G401.6 (cell line): ENCODE measurements at regions not wholly inside any gene's neighbourhood (a gene's known extent, or its start where the extent isn't known, plus 50 kb on each side); places are given as distances from the start of the nearest gene placed in this dataset.

Experiments used
- FAIRE-seq: peaks from 2 replicates; lab custom pipeline; 2012; peaks lifted over from hg19 to GRCh38; lab: Jason Lieb, UNC

DNA sequence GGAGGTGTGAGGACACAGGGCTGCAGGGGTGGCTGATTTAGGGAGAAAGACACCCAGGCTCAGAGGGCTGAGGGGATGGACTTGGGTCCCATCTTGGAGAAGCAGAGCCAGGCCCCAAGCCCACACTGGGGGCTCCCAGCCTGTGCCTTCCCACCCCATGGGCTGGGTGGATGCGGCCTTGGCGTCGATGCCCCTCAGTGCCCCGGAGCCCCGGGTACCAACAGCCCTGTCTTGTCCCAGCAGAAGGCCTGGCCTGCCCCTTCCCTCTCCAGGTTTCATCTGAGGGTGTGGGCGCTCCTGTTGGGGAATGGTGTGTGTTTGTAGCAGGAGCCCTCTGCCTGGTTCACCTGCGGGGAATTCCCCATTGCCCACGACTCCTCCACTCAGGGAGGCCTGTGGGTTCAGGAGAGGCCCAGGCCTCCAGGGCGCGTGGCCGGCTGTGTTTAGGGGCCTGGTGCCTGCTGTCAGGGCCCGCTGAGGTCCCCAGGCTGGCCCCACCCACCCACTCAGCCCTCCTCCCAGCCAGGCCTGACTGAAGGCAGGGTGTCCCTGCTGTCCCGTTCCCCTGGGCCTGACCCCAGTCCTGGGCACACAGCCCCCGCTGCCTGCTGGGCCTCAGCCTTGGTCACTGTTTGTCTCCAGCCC is 51.1 kb upstream of the BEGAIN start:
- FAIRE-seq, result no peak

DNA sequence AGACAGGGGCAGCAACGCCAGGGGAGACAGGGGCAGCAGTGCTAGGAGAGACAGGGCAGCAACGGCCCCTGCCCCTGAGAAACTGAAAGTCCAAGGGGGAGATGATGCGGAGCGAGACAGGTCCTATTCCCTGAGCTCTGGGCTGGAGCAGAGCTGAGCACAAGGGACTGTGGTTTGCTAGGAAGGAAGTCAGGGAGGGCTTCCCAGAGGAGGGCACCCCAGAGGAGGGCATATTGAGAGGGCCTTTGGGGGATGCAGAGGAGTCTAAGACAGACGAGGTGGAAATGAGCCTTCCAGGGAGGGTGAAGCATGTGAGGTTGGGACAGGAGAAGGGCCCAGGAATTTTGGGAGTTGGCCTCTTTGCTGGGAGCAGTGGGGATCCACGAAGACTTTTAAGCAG is 52.1 kb upstream of the BEGAIN start:
- FAIRE-seq, result no peak

DNA sequence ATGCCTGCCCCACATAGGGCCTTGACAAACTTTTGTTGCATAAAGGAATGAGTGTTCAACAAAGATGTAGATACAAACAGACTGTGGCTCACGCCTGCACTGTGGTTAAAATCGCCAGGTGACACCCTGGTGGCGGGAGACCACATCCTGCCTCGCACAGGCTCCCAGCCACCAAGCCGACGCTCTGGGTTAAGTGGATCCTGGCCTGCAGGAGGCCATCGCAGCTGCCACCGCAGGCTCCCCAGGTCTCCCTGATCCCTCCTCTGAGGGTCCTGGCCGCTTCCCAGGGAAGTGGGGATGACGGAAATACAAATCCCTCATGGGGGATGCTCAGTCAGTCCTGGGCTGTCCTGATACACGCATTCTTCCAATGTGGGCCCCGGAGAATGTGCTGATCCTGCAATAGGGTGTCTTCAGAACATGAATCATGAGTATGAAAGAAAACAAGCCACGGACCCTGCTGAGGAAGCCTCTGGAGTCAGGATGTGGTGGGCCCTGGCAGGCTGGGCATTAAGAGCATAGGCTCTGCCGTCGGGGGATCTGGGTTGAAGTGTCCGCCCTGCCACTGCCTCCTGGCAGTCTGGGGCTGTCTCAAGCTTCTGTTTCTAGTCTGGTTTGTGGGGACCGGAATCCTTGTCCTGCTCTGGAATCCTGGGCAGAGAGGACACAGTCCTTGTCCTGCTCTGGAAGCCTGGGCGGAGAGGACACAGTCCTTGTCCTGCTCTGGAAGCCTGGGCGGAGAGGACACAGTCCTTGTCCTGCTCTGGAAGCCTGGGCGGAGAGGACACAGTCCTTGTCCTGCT is 53.5 kb upstream of the BEGAIN start:
- FAIRE-seq, result no peak

DNA sequence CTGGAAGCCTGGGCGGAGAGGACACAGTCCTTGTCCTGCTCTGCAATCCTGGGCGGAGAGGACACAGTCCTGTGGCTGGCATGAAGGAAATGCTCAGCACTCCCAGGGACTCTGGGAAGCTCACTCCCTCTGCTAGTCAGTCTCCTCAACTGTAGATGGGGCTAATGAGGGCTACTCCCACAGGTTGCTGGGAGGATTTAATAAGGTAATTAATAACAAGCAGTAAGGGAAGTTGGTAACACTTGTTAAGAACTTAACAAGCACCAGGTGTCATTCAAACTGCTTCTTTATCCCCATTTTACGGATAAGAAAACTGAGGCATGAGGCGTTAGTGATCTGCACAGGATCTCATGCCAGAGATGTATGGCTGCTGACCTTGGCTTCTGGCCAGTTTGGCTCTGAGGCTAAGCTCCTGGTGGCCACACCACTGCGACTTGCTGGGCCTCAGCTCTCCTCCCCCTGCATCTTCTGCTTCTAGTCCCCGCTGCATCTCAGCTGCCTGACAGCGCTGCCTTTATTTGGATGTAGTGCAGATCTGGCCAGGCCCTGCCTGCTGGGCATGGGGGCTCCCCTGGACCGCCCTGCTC is 54.1 kb upstream of the BEGAIN start:
- no peak for FAIRE-seq

DNA sequence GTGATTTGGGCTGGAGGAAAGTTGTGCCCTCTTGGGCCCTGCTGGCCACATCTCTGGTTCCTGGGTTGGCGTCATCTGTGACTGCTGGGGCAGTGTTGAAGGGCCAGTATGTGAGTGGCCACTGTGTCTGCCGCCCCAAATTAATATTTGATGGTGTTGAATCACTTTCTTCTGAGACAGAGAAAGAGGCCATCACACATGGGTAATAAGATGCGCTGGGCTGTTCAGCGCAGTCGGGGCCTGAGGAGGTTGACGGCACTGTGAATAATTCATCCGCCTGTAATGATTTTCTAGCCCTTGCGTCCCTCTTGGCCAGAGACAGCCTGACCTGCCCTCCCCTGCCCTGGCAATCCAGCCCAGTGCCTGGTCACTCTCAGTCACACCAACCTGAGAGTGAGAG is 56.2 kb upstream of the BEGAIN start:
- FAIRE-seq, result no peak

DNA sequence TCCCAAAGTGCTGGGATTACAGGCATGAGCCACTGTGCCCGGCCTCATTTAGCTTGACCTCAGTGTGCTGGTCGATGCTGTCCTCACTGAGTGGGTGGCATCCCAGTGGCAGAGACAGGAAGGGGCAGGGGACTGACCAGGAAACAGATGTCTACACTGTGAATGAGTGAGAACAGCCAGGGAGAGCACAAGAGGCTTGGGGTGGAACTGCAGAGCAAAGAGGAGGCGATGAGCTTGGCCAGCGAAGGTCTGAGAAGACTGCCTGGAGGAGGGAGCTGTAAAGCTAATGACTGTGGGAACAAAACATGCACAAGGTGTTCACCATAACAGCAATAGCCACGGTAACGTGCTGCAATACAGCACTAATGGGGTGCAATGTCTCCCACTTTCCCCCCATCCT is 57.2 kb upstream of the BEGAIN start:
- no peak for FAIRE-seq

DNA sequence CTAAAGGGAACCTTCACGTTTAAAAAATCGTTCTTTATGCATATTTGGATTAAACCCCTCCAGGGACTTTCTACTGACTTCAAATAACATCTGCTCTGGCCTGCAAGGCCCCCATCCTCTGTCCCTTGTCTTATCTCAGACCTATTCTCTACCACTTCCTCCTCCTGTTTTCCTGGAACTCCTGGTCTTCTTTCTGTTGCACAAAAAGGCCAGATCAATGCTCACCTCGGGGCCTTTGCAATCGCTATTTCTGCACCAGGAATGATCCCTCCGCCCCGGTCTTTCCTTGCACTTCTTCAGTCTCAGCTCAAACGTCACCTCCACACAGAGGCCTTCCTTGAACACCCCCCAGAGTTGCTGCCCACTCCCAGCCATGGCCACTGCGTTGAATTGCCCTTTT is 57.6 kb upstream of the BEGAIN start:
- no peak for FAIRE-seq

DNA sequence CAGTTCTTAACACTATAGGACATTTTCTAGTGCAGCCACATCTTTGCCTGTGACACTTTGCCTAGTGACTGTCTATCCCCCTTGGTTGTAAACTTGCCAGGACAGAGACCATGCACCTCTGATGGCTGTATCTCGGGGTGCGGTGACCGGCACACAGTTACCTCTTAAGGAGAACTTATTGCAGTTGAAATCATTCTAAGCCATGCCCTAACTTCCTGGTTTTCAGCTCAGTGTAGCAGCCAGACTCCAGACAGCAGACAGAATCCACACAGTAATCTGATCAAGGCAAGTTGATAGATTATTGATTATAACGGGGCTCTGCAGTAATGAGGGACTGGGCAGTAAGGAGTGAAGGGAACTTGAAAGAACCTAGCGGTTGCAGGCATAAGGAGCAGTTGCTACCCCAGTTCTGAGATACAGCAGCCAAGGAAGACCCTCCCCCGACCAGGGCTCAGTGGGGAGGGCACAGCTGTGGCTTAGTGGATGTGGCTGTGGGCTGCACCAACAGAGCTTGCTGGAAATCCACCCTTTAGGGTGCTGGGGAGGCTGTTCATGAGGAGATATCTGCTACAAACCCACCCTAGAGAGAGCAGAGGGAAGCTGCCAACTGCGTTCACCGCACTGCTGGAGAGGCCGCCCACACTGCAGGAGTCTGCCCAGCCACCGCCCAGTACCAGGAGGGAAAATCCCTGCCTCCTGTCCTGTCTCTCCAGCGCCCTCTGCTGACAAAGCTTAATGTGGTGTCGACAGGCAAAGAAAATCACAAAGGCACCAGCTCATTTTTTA is 58.2 kb upstream of the BEGAIN start:
- FAIRE-seq, result peak; percentile 55

DNA sequence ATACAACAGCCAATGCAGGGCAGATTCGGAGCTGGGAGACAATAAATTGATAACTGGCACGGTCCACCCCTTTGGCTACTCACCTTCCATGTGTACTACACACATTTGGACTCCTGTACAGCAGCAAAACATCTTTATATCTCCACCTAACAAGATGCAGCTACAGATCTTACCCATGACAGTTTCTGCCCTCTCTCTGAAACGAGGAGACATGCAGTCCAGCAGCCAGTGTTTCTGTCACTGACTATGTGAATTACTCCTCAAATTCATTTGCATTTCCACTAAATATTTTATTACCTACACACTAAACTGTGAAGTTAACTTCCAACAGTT is 58.7 kb upstream of the BEGAIN start:
- FAIRE-seq, result no peak

DNA sequence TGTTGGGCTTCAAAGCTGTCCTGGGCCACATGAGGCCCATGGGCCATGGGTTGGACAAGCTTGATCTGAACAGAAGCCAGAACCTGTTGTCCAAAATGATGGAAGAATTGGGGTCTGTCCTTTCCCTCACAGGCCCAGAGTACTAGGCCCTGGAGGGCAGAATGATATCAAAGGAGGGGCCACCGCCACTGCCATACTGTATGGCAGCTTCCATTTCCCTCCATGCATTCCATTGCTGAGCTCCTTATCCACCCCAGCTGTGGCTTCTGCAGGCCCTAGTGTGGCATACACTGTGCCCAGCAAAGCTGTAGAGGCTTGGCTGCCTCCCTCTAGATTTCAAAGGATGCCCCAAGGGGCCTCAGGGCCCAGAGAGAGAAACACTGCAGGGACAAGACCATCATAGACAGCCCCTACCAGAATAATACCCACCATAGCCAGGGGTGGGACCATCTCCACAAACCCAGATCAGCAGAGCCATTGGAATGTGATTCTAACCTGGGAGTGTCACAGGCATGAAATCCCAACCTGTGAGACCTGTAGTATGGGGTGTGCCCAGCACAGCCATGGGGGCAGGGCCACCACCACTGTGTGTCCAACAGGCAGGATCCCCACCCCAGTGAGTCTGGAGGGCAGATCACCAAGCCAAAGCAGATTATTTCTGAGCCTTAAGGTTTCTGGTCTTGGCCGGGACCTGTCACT is 61.4 kb upstream of the BEGAIN start:
- FAIRE-seq, result no peak

DNA sequence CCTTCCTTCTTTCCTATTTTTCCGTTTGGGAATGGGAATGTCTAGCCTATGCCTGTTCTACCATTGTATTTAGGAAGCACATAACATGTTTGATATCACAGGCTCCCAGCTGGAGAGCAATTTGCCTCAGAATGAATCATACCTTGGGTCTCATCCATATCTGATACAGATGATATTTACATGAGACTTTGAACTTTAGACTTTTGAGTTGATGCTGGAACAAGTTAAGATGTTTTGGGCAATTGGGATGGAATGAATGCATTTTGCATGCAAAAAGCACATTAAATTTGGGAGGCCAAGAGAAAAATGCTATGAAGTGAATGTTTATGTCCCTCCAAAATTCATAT is 61.9 kb upstream of the BEGAIN start:
- no peak for FAIRE-seq

DNA sequence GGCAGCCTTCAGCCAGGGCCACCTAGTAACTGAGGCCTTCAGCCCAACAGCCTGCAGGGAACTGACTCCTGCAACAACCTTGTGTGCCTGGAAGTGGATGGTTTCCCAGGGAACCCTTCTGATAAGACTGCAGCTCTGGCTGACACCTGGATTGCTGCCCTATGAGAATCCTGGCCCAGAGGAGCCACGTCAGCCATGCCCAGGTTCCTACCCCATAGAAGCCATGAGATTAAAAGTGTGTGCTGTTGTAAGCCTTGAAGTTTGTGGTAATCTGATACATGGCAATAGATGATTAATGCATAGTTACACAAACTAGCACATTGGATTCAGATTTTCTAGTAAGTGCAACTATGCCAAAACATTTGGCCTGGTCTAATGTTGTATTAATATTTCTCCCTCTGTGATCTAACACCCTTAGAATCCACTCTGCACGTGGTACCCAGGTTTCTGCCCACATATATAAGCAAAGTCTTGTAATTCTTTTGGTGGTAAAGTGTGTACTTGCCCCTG is 64.8 kb upstream of the BEGAIN start:
- FAIRE-seq, result no peak

DNA sequence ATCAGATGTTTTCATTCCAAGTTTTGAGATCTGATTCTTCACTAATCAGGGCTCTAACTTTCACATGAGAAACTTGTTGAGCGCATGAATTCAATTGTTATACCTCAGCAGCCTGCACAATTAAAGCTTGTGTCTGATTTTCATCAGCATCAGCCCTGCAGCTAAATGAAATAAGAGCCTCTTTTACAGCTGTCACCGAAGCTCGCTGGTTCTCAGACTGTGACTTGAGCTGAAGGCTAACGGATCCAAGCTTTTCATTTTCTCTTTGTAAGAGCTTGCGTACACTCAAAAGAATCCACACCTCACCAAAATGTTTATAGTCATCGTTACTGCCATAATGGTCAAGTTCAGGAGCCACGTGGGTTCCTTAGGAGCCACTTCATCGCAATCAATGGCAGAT is 65.5 kb upstream of the BEGAIN start:
- FAIRE-seq, result no peak

DNA sequence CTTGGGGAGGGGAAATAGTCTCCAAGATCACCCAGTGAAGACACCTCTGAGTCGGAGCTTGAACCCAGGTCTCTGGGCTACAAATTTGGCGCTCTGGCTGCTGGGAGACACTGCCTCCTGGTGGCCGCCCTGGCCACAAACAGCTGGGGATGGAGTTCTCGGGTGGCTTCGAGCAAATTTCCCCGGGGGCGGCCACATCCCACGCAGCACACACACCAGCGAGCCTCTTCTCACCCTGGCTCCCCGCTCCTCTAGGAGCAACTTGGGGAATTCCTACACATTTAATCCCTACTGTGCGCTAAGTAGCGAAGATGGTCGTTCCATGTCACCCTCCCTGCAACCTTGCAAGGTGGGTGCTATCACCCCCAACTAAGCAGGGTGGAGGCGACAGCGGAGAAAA is 66.2 kb upstream of the BEGAIN start:
- FAIRE-seq, result no peak

DNA sequence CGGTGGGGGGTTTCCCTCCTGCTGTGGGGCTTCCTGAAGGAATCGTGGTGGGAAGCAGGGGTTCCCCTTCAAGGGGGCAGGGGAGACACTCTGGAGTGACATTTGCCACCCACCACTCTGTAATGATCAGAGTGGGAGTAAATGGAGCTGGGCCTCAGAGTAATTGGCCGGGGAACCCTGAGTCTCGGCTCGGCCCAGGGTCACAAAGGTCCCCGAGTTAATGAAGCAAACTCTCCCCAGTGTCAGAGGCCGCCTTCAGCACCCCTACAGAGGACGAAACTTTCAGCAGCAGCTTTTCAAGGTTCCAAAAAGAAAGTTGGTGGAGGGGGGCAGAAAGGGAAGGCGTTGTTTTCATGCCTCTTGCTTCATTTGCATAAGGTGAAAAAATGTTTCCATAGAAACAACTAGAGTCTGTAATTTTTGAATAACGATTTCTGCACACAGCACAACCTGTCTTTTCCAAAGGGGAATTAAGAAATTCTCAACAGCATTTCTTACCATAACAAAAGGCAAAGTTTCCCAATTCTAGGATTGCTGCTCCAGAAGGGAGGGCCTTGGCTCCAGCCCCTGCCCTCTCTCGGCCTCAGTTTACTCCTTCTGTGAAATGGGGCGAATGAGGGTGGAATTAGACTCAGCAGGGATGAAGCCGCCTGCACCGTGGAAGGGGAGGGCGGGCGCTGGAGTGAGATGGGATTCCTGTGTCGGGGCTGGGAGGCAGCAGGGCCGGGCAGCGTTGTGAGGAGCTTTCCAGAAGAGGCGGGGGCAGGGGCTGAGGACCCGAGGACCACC is 67.0 kb upstream of the BEGAIN start:
- FAIRE-seq, result no peak

DNA sequence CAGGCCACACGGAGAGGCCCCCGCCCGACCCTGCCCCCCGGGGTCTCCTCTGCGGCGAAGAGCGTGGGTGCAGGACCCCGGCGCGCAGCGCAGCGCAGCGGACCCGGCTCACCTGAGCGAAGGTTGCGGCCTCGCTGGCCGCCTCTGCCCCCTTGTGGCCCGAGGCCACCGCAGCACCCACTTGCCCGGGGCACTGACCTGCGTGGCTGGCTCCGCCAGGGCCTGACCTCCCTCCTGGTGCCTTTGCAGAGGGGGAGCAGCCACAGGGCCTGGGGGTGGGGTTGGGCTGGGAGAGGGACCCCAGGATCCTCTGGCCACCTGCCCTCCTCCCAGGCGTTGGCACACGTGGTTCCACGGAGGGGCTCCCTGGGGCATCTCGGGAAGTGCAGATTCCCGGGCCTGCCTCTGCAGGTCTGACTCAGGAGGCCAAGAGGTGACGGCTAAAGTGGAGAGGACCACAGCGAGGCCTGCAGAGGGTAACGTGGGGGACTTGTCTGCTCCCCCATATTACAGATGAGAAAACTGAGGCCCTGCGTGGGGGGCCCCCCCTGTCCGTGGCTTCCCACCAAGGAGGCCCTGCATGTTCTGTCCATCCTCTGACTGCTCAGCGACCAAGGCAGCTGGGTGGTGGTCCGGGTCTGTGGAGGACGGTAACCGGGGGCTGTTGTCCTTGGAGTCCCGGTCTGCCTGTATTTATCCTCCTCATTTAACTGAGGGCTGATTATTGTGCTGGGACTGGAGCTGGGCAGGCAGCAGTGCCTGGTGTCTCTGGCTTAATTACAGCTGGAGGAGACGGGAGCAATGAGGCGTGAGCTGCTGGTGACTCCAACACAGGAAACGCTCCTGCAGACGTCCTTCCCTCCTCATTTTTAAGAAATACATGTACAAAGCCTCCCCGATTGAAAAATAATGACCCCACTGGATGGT is 67.9 kb upstream of the BEGAIN start:
- FAIRE-seq, result no peak

DNA sequence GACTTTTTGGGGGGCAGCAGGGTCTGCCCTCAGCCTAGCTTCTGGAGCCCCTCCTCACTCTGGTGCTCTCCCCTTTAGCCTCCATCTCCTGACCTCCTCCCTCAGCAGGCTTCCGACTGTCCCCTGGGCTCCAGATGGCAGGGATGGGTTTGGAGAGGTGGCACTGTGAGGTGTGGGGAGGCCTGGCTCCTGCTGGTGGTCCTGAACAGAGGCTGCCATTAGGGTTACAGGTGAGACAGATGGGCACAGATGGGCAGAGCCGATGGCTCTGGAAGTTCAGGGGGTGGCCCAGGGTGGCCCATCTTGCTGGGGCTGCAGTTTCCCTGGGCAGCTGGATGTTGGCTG is 68.5 kb upstream of the BEGAIN start:
- FAIRE-seq, result no peak

DNA sequence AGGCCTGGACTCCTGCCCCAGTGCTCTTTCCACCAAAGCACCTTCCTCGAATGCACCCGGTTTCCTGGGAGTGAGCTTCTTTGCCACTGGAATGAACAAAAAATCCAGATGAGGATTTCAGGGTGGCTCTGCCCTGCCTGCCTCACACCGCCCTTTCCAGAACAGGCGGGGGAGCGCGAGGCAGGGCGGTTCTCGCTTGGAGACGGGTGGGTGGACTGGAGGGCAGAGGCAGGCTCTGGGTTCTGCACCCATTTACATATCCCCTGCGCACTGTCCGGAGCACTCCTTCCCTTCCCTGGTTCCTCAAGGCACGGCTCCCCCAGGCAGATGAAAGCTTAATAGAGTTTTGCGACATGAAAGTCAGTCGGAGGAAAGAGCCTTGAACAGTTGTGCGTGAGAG is 69.7 kb upstream of the DLK1 start:
- no peak for FAIRE-seq

DNA sequence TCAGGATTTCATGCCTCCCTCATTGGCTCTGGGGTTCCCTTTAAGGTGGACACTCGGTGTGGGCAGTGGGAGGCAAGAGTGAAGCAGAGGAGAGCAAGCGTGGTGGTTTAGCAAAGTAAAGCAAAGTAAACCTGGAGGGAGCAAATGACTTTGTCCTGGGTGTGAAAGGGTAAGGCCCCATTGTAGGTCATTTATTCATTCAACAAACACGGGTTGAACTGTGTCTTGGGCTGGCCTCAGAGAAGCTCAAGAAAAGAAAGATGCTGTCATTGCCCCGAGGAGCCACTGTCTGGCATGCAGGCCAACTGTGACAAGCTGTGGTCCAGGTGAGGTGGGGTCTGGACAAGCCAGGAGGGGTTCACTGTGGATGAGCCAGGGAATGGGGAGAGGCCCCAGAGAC is 68.9 kb upstream of the DLK1 start:
- FAIRE-seq, result no peak

DNA sequence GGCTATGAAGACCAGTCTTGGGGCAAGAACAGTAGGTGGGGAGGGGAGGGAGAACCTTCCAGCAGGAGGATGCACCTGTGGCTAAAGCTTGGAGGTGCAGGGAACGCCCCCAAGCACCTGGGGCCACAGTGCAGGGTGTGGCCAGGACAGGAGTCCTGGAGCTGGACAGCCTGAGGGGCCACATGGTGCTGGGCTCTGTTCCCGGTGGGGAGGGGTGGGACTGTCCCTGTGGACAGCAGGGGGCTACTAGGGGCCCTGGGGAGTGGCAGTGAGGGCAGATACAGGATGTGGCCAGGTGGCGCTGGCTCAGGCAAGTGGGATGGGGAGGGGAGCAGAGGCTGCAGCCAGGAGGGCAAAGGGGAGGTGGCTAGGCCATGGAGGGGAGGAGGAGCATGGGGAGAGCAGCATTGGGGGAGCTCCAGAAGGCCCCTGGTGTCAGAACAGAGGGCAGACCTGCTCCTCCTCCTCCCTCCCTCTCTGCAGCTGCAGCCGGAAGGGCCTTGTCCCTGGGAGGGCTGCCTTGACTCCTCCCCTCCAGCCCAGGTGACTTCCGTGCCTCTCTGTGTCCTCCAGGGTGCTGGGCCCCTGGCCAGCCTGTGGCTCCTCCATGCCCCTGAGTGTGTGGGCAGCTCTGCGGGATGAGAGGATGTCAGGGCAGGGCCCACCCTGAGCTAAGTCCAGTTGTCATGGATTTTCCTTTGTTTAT is 68.4 kb upstream of the DLK1 start:
- FAIRE-seq, result no peak
